Gastrocnemius medialis (tissue), 4 donors: ENCODE measurements at regions not wholly inside any gene's neighbourhood (a gene's known extent, or its start where the extent isn't known, plus 50 kb on each side); places are given as distances from the start of the nearest gene placed in this dataset.

ENCODE experiments used
- ATAC-seq, 2 donors: fragments of 150-250 bp; one replicate each; pipeline ENCODE4 v1.9.1; 2016
- DNase-seq, 2 donors: peaks; one replicate each; pipeline ENCODE4 v3.0.0-alpha.2; 2019
- H3K27ac ChIP-seq, 4 donors: fragments of 200-600 bp; sonication (generic); 1 replicate in 1 of 4; 2 replicates in 3 of 4; pipeline ENCODE4 v1.5.1; 2016 to 2018; ENCODE audit warnings: mild to moderate bottlenecking in 2 of 4, moderate library complexity in 1 of 4
- H3K27me3 ChIP-seq, 3 donors: fragments of 200-600 bp; sonication (generic) in 2 of 3; 1 replicate in 1 of 3; 2 replicates in 2 of 3; pipeline versions ENCODE4 v1.5.1 to v1.6.0; 2016 to 2019; ENCODE audit warnings: mild to moderate bottlenecking in 1 of 3, moderate library complexity in 1 of 3
- H3K36me3 ChIP-seq, 2 donors: fragments of 200-600 bp; sonication (generic) in 1 of 2; one replicate each; pipeline ENCODE4 v1.5.1; 2017 to 2018
- H3K4me1 ChIP-seq, 2 donors: fragments of 200-600 bp; sonication (generic) in 1 of 2; one replicate each; pipeline ENCODE4 v1.5.1; 2016 to 2017; ENCODE audit warnings: mild to moderate bottlenecking in 2 of 2
- H3K4me3 ChIP-seq, 4 donors: fragments of 200-600 bp; sonication (generic) in 3 of 4; 1 replicate in 1 of 4; 2 replicates in 3 of 4; pipeline ENCODE4 v1.5.1; 2016 to 2019; ENCODE audit warnings: mild to moderate bottlenecking in 2 of 4
- H3K9me3 ChIP-seq, 3 donors: fragments of 200-600 bp; sonication (generic) in 2 of 3; 1 replicate in 1 of 3; 2 replicates in 2 of 3; pipeline ENCODE4 v1.5.1; 2016 to 2019
- POLR2A ChIP-seq, 2 donors: fragments of 450-650 bp; IDR thresholded peaks; one replicate each; pipeline ENCODE4 v1.6.1; 2017; ENCODE audit warnings: antibody characterized with exemption in 2 of 2, mild to moderate bottlenecking in 2 of 2, moderate library complexity in 2 of 2
- in situ Hi-C, 4 donors: fragments of 200-750 bp; cut with MboI; loops; one replicate each; pipeline versions ENCODE4 v1.15.0 to v1.8.0; 2017; ENCODE audit warnings: low sequenced_read_pairs in 4 of 4
- intact Hi-C: fragments of 100-400 bp; cut with DNase I; formaldehyde crosslinking; loops from one replicate; pipeline ENCODE4 v1.15.1; 2023; ENCODE audit warnings: low total_unique reads
- TF ChIP-seq, protein P1 (sequence below), 5 experiments: fragments of 450-650 bp in 3 of 5; fragments of 200-600 bp in 2 of 5; sonication (generic) in 2 of 5; IDR thresholded peaks in 4 of 5; conservative IDR thresholded peaks in 1 of 5; 1 replicate in 4 of 5; 2 replicates in 1 of 5; pipeline ENCODE4 v1.5.1; 2016 to 2019; ENCODE audit warnings: antibody characterized with exemption in 5 of 5, mild to moderate bottlenecking in 3 of 5, moderate library complexity in 3 of 5

DNA sequence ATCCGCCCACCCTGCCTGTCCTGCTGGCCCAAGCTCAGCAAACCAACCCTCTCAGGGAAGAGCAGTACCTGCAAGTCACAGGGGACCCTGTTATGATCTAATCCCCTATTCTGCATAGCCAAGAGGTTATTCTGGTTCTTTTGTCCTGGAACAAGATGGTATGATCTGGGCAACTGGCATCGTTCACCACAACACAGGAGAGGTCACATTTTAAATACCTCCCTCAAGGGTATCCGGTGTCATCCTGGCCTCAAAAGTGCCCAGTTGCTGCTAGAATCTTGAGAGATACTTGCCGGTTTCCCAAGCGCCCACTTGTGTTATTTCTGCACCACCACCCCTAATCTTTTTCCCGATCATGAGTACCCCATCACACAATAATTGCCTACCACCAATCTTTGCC, 497.5 kb downstream of the BCOR start:
- Histone ChIP-seq H3K27ac (no peak overlapping the region), H3K27me3 (no peaks in the 10 kb centered on the region), H3K9me3 (no peaks in the 10 kb centered on the region), H3K4me1 (no peaks in the 10 kb centered on the region), H3K36me3 (no peaks in the 10 kb centered on the region), H3K4me3 (no peak overlapping the region)
- peak in 1 of 2 donors; percentile 91 for ATAC-seq
- DNase-seq: peak in 1 of 2 donors; percentile 14
- in situ Hi-C loops (no loop called here), intact Hi-C loops (no loop called here)
- TF ChIP-seq, protein P1, sequence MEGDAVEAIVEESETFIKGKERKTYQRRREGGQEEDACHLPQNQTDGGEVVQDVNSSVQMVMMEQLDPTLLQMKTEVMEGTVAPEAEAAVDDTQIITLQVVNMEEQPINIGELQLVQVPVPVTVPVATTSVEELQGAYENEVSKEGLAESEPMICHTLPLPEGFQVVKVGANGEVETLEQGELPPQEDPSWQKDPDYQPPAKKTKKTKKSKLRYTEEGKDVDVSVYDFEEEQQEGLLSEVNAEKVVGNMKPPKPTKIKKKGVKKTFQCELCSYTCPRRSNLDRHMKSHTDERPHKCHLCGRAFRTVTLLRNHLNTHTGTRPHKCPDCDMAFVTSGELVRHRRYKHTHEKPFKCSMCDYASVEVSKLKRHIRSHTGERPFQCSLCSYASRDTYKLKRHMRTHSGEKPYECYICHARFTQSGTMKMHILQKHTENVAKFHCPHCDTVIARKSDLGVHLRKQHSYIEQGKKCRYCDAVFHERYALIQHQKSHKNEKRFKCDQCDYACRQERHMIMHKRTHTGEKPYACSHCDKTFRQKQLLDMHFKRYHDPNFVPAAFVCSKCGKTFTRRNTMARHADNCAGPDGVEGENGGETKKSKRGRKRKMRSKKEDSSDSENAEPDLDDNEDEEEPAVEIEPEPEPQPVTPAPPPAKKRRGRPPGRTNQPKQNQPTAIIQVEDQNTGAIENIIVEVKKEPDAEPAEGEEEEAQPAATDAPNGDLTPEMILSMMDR (IDR thresholded peaks at IDR 0.05 in 4 of 5, conservative IDR thresholded peaks at IDR 0.05 in 1 of 5): no peak
- no peak for TF ChIP-seq POLR2A (IDR thresholded peaks at IDR 0.05)

DNA sequence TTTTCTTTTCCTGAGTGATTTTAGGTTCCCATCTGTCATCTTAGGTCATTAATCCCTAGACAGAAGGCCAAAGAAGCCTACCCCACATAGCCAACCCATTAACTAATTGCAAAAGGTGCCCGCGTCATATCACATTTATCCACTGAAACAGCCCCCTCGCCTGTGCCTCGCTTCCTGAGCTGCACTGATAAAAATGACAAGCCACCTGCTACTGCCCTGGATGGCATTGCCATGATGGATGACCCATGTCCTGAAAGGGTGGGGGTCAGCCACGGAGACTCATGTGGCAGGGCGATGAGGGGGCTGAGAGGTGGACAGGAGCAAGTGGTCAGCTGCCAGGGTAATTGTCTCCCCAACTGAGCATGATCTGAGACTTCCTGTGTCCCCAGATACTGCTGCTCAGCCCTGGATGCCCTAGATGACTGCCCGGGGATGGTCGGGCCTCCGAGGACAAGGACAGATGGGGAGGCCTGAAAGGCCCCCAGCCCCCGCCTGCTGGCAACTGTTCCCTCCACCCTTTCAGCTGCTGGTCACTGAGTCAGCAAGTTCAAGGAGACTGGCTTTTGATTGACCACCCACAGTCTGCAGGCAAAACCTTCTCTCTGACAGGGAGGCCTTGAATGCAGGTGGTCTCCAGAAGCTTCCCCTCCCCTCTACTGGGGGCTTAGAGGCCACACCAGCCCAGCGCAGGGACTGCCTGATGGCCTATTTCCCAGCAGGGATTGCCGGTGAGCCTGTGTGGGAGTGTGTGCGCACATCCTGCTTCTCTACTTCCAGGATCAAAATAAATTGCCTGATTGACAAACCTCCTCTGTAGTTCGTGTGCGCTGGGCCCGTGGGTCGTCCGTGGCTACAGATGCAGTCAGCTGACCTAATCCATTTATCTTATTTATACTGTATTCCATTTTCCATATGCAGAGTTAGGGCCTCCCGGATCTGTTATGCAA, 496.3 kb downstream of the BCOR start:
- Histone ChIP-seq H3K9me3 (no peaks in the 10 kb centered on the region), H3K27me3 (no peaks in the 10 kb centered on the region), H3K4me3 (no peak overlapping the region), H3K4me1 (no peaks in the 10 kb centered on the region), H3K27ac (no peak overlapping the region), H3K36me3 (no peaks in the 10 kb centered on the region)
- ATAC-seq: no peak
- intact Hi-C loops: no loop called here
- no peak for DNase-seq
- in situ Hi-C loops: no loop called here
- TF ChIP-seq, protein P1 (IDR thresholded peaks at IDR 0.05 in 4 of 5, conservative IDR thresholded peaks at IDR 0.05 in 1 of 5): no peak
- no peak for TF ChIP-seq POLR2A (IDR thresholded peaks at IDR 0.05)

DNA sequence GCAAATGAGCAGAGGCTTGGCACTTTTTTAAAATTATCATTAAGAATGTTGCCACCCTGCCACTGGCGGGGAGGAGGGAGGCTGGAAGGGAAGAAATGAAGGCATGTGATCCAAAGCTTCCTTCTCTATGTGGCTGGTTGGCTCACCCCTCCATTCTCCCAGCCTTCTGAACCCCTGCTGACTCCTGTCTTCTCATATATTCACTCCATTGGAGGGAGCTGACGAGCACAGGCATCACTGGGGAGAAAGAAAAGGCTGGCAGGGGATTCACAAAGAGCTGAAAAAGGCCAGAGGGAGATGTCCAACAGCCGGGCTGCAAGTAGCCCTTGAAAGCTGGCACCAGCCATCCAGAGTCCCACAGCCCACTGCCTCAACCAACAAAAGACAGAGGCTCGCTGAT, 495.6 kb downstream of the BCOR start:
- H3K9me3 ChIP-seq: no peaks in the 10 kb centered on the region
- H3K4me3 ChIP-seq: no peak overlapping the region
- H3K4me1 ChIP-seq: no peaks in the 10 kb centered on the region
- H3K27ac ChIP-seq: no peak overlapping the region
- H3K27me3 ChIP-seq: no peaks in the 10 kb centered on the region
- TF ChIP-seq, protein P1 (IDR thresholded peaks at IDR 0.05 in 4 of 5, conservative IDR thresholded peaks at IDR 0.05 in 1 of 5): no peak
- TF ChIP-seq POLR2A (IDR thresholded peaks at IDR 0.05): no peak
- in situ Hi-C loops: no loop called here
- H3K36me3 ChIP-seq: no peaks in the 10 kb centered on the region
- no peak for ATAC-seq
- intact Hi-C loops: no loop called here
- DNase-seq: no peak

DNA sequence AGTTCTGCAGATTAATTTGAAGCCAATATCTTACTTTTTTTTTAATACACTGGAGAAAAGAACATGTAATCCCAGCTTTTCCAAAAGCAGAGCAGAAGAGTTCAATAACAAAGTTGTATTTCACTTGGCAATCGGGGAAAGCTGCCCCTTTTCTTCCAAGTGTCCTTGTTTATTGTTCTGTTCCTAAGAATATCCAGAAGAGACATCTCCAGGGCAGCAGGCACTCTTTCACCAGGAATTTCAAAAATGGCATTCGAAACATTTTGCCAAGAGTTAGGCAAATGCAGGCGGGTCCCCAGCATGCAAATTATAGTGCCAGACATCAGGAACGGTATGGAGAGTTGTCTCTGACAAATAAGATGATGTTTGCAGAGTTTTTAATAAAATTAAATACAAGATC, 494.5 kb downstream of the BCOR start:
- TF ChIP-seq, protein P1 (IDR thresholded peaks at IDR 0.05 in 4 of 5, conservative IDR thresholded peaks at IDR 0.05 in 1 of 5): no peak
- no peak for TF ChIP-seq POLR2A (IDR thresholded peaks at IDR 0.05)
- Histone ChIP-seq H3K36me3 (no peaks in the 10 kb centered on the region), H3K9me3 (no peaks in the 10 kb centered on the region), H3K4me1 (no peaks in the 10 kb centered on the region), H3K4me3 (no peak overlapping the region), H3K27ac (no peak overlapping the region), H3K27me3 (no peaks in the 10 kb centered on the region)
- in situ Hi-C loops (no loop called here), intact Hi-C loops (no loop called here)
- ATAC-seq (no peak), DNase-seq (no peak)
